H1 (cell line): ENCODE measurements at regions not wholly inside any gene's neighbourhood (a gene's known extent, or its start where the extent isn't known, plus 50 kb on each side); places are given as distances from the start of the nearest gene placed in this dataset.

Experiments used
- CTCF ChIA-PET: fragments of 300-600 bp; sonication (Branson Sonifier 250); formaldehyde crosslinking; loops from one replicate; lab custom pipeline; 2021; ENCODE audit not compliant: partially characterized antibody; lab: Charles Lee
- POLR2A ChIA-PET: fragments of 300-600 bp; sonication (Branson Sonifier 250); formaldehyde crosslinking; loops from one replicate; lab custom pipeline; 2021; ENCODE audit warnings: inconsistent platforms; ENCODE audit not compliant: partially characterized antibody; lab: Charles Lee
- DNase-seq, 2 experiments: peaks; one replicate each; pipeline versions ENCODE4 v3.0.0 to v3.0.0-alpha.2; 2010 to 2022; ENCODE audit warnings: low spot score in 2 of 2, low read depth in 1 of 2, mixed read lengths in 1 of 2
- FAIRE-seq: peaks from 2 replicates; lab custom pipeline; 2011; peaks lifted over from hg19 to GRCh38; lab: Jason Lieb, UNC
- H2AFZ ChIP-seq: 2 replicates; pipeline ENCODE4 v1.8.1; 2012; ENCODE audit warnings: low read length, inconsistent platforms
- H2AK5ac ChIP-seq: 2 replicates; pipeline ENCODE4 v1.6.1; 2013; ENCODE audit warnings: low read depth, low read length
- H2BK120ac ChIP-seq: replicated peaks from 2 replicates; pipeline ENCODE3; 2013; ENCODE audit warnings: low read depth, low read length, inconsistent platforms
- H2BK12ac ChIP-seq: 2 replicates; pipeline ENCODE4 v1.6.1; 2013; ENCODE audit warnings: low read depth, low read length
- H2BK15ac ChIP-seq: 2 replicates; pipeline ENCODE4 v1.6.1; 2013; ENCODE audit warnings: low read length
- H2BK20ac ChIP-seq: 2 replicates; pipeline ENCODE4 v1.6.1; 2013; ENCODE audit warnings: low read length
- H2BK5ac ChIP-seq: 2 replicates; pipeline ENCODE4 v1.6.1; 2013; ENCODE audit warnings: low read depth, low read length
- H3K14ac ChIP-seq: 2 replicates; pipeline ENCODE4 v1.6.1; 2013; ENCODE audit warnings: inconsistent platforms; ENCODE audit not compliant: insufficient read length
- H3K18ac ChIP-seq: 2 replicates; pipeline ENCODE4 v1.6.1; 2013; ENCODE audit warnings: low read length; ENCODE audit errors: extremely low read depth
- H3K23ac ChIP-seq: 2 replicates; pipeline ENCODE4 v1.6.1; 2013; ENCODE audit warnings: inconsistent platforms; ENCODE audit not compliant: insufficient read length
- H3K23me2 ChIP-seq: 2 replicates; pipeline ENCODE4 v1.6.1; 2013; ENCODE audit warnings: low read depth, low read length
- H3K27ac ChIP-seq: 2 replicates; pipeline ENCODE4 v1.6.1; 2011; ENCODE audit warnings: low read depth, low read length, inconsistent platforms
- H3K27me3 ChIP-seq, 4 experiments: replicated peaks in 1 of 4; 1 replicate in 1 of 4; 2 replicates in 3 of 4; pipeline versions ENCODE4 v1.6.1 to v1.8.1; 2011 to 2013; ENCODE audit warnings: low read length in 3 of 4, mild to moderate bottlenecking in 3 of 4, inconsistent platforms in 2 of 4, mixed read lengths in 2 of 4, moderate library complexity in 1 of 4; ENCODE audit not compliant: control insufficient read depth in 3 of 4, insufficient read depth in 3 of 4; ENCODE audit errors: extremely low read depth in 1 of 4
- H3K36me3 ChIP-seq, 4 experiments: 2 replicates each; pipeline versions ENCODE4 v1.6.1 to v1.8.1; 2011 to 2013; ENCODE audit warnings: mild to moderate bottlenecking in 4 of 4, low read length in 3 of 4, moderate library complexity in 2 of 4, control low read depth in 1 of 4, inconsistent platforms in 1 of 4; ENCODE audit not compliant: insufficient read depth in 4 of 4, control insufficient read depth in 2 of 4
- H3K4ac ChIP-seq: replicated peaks from 2 replicates; pipeline ENCODE3; 2013; ENCODE audit warnings: low read length, low read depth, mixed read lengths, inconsistent platforms; ENCODE audit not compliant: insufficient read length
- H3K4me1 ChIP-seq, 4 experiments: replicated peaks in 1 of 4; 1 replicate in 1 of 4; 2 replicates in 3 of 4; pipeline versions ENCODE4 v1.6.1 to v1.8.1; 2011 to 2013; ENCODE audit warnings: low read length in 3 of 4, inconsistent platforms in 2 of 4, mixed read lengths in 1 of 4; ENCODE audit not compliant: insufficient read depth in 4 of 4, control insufficient read depth in 3 of 4
- H3K4me2 ChIP-seq, 2 experiments: 2 replicates each; pipeline versions ENCODE4 v1.6.1 to v1.8.1; 2011 to 2013; ENCODE audit warnings: low read depth in 2 of 2, low read length in 2 of 2, control low read depth in 1 of 2, inconsistent platforms in 1 of 2, mild to moderate bottlenecking in 1 of 2; ENCODE audit not compliant: insufficient read depth in 1 of 2
- H3K4me3 ChIP-seq, 4 experiments: fragments of 200-600, 300-600 bp in 1 of 4; sonication (generic), shearing (Covaris generic), sonication (Bioruptor Twin) in 1 of 4; 2 replicates each; pipeline versions ENCODE4 v1.5.1 to v1.8.1; 2011 to 2016; ENCODE audit warnings: low read length in 4 of 4, low read depth in 3 of 4, control low read depth in 2 of 4, inconsistent platforms in 2 of 4, mild to moderate bottlenecking in 2 of 4, mixed read lengths in 1 of 4, moderate library complexity in 1 of 4; ENCODE audit not compliant: insufficient read depth in 2 of 4; ENCODE audit errors: extremely low read depth in 1 of 4
- H3K56ac ChIP-seq: replicated peaks from 2 replicates; pipeline ENCODE3; 2013; ENCODE audit warnings: low read depth, mild to moderate bottlenecking, mixed read lengths, low read length, inconsistent platforms; ENCODE audit not compliant: insufficient read length
- H3K79me1 ChIP-seq: 2 replicates; pipeline ENCODE4 v1.6.1; 2013; ENCODE audit warnings: low read depth, low read length, control low read depth
- H3K79me2 ChIP-seq, 2 experiments: 2 replicates each; pipeline versions ENCODE4 v1.6.1 to v1.8.1; 2012 to 2013; ENCODE audit warnings: low read length in 2 of 2, mild to moderate bottlenecking in 2 of 2, inconsistent platforms in 1 of 2; ENCODE audit not compliant: insufficient read depth in 2 of 2, control insufficient read depth in 1 of 2
- H3K9ac ChIP-seq, 4 experiments: replicated peaks in 1 of 4; 1 replicate in 1 of 4; 2 replicates in 3 of 4; pipeline versions ENCODE4 v1.6.1 to v1.8.1; 2011 to 2013; ENCODE audit warnings: low read depth in 3 of 4, low read length in 3 of 4, control low read depth in 2 of 4, mild to moderate bottlenecking in 2 of 4, moderate library complexity in 2 of 4, inconsistent platforms in 1 of 4; ENCODE audit errors: extremely low read depth in 1 of 4
- H3K9me3 ChIP-seq, 2 experiments: 2 replicates each; pipeline versions ENCODE4 v1.6.1 to v1.8.1; 2012 to 2013; ENCODE audit warnings: mild to moderate bottlenecking in 2 of 2, moderate library complexity in 2 of 2, control low read depth in 1 of 2, inconsistent platforms in 1 of 2, low read depth in 1 of 2, low read length in 1 of 2, mixed read lengths in 1 of 2; ENCODE audit not compliant: insufficient read depth in 2 of 2
- H4K20me1 ChIP-seq, 2 experiments: replicated peaks in 1 of 2; 2 replicates each; pipeline versions ENCODE3 to v1.8.1; 2011 to 2013; ENCODE audit warnings: inconsistent platforms in 2 of 2, low read length in 2 of 2, mild to moderate bottlenecking in 1 of 2; ENCODE audit not compliant: insufficient read depth in 2 of 2, control insufficient read depth in 1 of 2
- H4K5ac ChIP-seq: 2 replicates; pipeline ENCODE4 v1.6.1; 2013; ENCODE audit warnings: low read length, low read depth, mixed read lengths, inconsistent platforms; ENCODE audit not compliant: insufficient read length
- H4K8ac ChIP-seq: 2 replicates; pipeline ENCODE4 v1.8.0; 2013; ENCODE audit warnings: mild to moderate bottlenecking, moderate library complexity, low read length, inconsistent platforms; ENCODE audit not compliant: insufficient read depth; ENCODE audit errors: extremely low read depth
- H4K91ac ChIP-seq: replicated peaks from 2 replicates; pipeline ENCODE3; 2013; ENCODE audit warnings: low read length, mixed read lengths, inconsistent platforms; ENCODE audit not compliant: insufficient read length
- EZH2 ChIP-seq: fragments of 200-600 bp; sonication (generic); IDR thresholded peaks from 2 replicates; pipeline ENCODE4 v1.7.1; 2012; ENCODE audit warnings: low read depth, mild to moderate bottlenecking, moderate library complexity, low read length, inconsistent platforms; ENCODE audit not compliant: severe bottlenecking
- NANOG ChIP-seq: IDR thresholded peaks from 2 replicates; pipeline ENCODE4 v1.6.1; 2011; ENCODE audit warnings: low read length, low read depth, mild to moderate bottlenecking, inconsistent platforms; ENCODE audit not compliant: insufficient read depth, poor library complexity, severe bottlenecking
- TAF7 ChIP-seq: optimal IDR thresholded peaks from 2 replicates; pipeline ENCODE3; 2011; ENCODE audit warnings: low read depth, mild to moderate bottlenecking, inconsistent platforms, low read length, moderate library complexity, borderline replicate concordance
- WGBS, 2 experiments: shearing (Covaris generic) in 1 of 2; methylation state at CpG; one replicate each; pipeline versions ENCODE4 v1.1.6 to v1.1.7; 2013 to 2015; ENCODE audit warnings: low lambda C conversion rate in 2 of 2, mixed read lengths in 2 of 2, inconsistent platforms in 1 of 2, low coverage in 1 of 2, missing lambda C conversion rate in 1 of 2; ENCODE audit not compliant: insufficient replicate concordance in 2 of 2, insufficient coverage in 1 of 2, insufficient read length in 1 of 2; ENCODE audit errors: extremely low coverage in 1 of 2, missing lambda C conversion rate in 1 of 2; 5-methylcytosine and 5-hydroxymethylcytosine counted together
- TF ChIP-seq, protein P1 (sequence below): IDR thresholded peaks from 2 replicates; pipeline ENCODE4 v1.6.1; 2012; ENCODE audit warnings: inconsistent platforms

DNA sequence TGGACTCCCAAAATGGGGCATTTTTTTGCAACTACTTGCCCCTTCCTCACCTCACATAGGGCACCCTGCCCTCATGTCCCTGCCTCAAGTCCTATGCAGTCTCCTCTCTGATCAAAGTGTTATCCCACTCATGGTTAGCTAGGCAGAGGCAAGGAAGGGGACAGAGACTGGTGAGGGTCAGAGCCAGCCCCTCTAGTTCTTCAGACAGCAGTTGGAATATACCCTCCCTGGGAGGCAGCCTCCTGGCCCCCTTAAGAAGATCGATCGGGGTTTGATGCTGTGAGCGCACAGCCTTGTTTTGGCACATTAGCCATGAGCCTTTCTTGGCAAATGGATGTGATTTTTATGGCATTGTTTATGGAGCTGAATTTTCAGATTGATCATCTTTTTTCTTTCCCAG, 436.9 kb downstream of the BUD13 start:
- FAIRE-seq (no peak), DNase-seq (no peak)
- H3K9ac ChIP-seq: no peak overlapping the region
- H3K36me3 ChIP-seq: peaks cover 0 to 2% (median 0%) of the 10 kb centered on the region in 4 experiments; a peak in 1 of 8 replicates
- H3K23me2 ChIP-seq: no peaks in the 10 kb centered on the region; the same call in 1 of the 2 replicates
- H4K20me1 ChIP-seq: no peaks in the 10 kb centered on the region
- H4K91ac ChIP-seq: no peak overlapping the region
- peaks cover 0 to 3% of the 10 kb centered on the region in 2 experiments; a peak in 1 of 4 replicates for H3K9me3 ChIP-seq
- H3K27me3 ChIP-seq: no peaks in the 10 kb centered on the region; a peak in 1 of 7 replicates
- H2AFZ ChIP-seq: no peak overlapping the region
- ChIA-PET POLR2A (no interaction called here), CTCF (interaction anchor here (0.6 to 2.4 kb wide), 5 partner anchors 23 to 305 kb away, joined by 3 to 9 read pairs (median 3); no protein-coding TSS in a partner anchor)
- WGBS, 2 experiments: 100% methylated on average over 3 of the region's 3 CpGs; no CpG with 5 or more reads in 1 of the 2 experiments
- no peak overlapping the region for H3K4ac ChIP-seq
- H3K4me2 ChIP-seq: no peak overlapping the region
- no peak overlapping the region for H4K8ac ChIP-seq
- no peak overlapping the region for H2BK15ac ChIP-seq
- no peak overlapping the region for H3K18ac ChIP-seq
- H3K79me1 ChIP-seq: 0 out of 2 replicates have a peak, but pooled peaks cover 3% of the 10 kb centered on the region
- no peak overlapping the region for H3K4me3 ChIP-seq
- H3K27ac ChIP-seq: no peak overlapping the region
- H2BK20ac ChIP-seq: no peak overlapping the region
- no peaks in the 10 kb centered on the region for H3K79me2 ChIP-seq
- no peak overlapping the region for H2BK12ac ChIP-seq
- H2AK5ac ChIP-seq: no peak overlapping the region
- H3K56ac ChIP-seq: no peak overlapping the region
- H4K5ac ChIP-seq: no peak overlapping the region
- no peak overlapping the region for H3K23ac ChIP-seq
- H2BK120ac ChIP-seq: no peak overlapping the region
- no peak overlapping the region for H2BK5ac ChIP-seq
- no peak for TF ChIP-seq EZH2
- no peak for TF ChIP-seq TAF7
- no peak for TF ChIP-seq NANOG
- TF ChIP-seq, protein P1, sequence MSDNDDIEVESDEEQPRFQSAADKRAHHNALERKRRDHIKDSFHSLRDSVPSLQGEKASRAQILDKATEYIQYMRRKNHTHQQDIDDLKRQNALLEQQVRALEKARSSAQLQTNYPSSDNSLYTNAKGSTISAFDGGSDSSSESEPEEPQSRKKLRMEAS: no peak
- H3K4me1 ChIP-seq: peaks cover 0 to 4% (median 1%) of the 10 kb centered on the region in 4 experiments; a peak in 4 of 7 replicates
- no peak overlapping the region for H3K14ac ChIP-seq
